Loucy (cell line): ENCODE measurements at regions not wholly inside any gene's neighbourhood (a gene's known extent, or its start where the extent isn't known, plus 50 kb on each side); places are given as distances from the start of the nearest gene placed in this dataset.

Experiments used
- H2AFZ ChIP-seq: fragments of 200-600 bp; sonication (generic); 2 replicates; pipeline ENCODE4 v1.6.0; 2016; ENCODE audit warnings: antibody characterized with exemption, mild to moderate bottlenecking, low read length, moderate library complexity
- H3F3A ChIP-seq: fragments of 200-600 bp; 2 replicates; pipeline ENCODE4 v1.6.0; 2016; ENCODE audit warnings: antibody characterized with exemption, low read depth, mild to moderate bottlenecking
- H3K27me3 ChIP-seq: fragments of 200-600 bp; sonication (generic); 2 replicates; pipeline ENCODE4 v1.6.1; 2014; ENCODE audit warnings: low read length, mild to moderate bottlenecking; ENCODE audit not compliant: insufficient read depth, poor library complexity, severe bottlenecking
- H3K36me3 ChIP-seq: fragments of 200-600 bp; sonication (generic); 2 replicates; pipeline ENCODE4 v1.6.1; 2016; ENCODE audit warnings: low read length; ENCODE audit not compliant: insufficient read depth
- H3K4me1 ChIP-seq: fragments of 200-600 bp; sonication (generic); 2 replicates; pipeline ENCODE4 v1.5.1; 2014; ENCODE audit warnings: low read length, mild to moderate bottlenecking; ENCODE audit not compliant: insufficient read depth, poor library complexity, severe bottlenecking
- H3K4me2 ChIP-seq: fragments of 200-600 bp; sonication (generic); 2 replicates; pipeline ENCODE4 v1.6.0; 2014; ENCODE audit warnings: antibody characterized with exemption, low read length, low read depth, mild to moderate bottlenecking; ENCODE audit not compliant: poor library complexity, severe bottlenecking
- H3K4me3 ChIP-seq: fragments of 200-600 bp; sonication (generic); 2 replicates; pipeline ENCODE4 v1.5.1; 2014; ENCODE audit warnings: low read length, mild to moderate bottlenecking, mixed read lengths; ENCODE audit not compliant: poor library complexity, severe bottlenecking
- H3K79me2 ChIP-seq: fragments of 200-600 bp; sonication (generic); 2 replicates; pipeline ENCODE4 v1.6.1; 2014; ENCODE audit warnings: low read length; ENCODE audit not compliant: insufficient read depth
- H3K9ac ChIP-seq: fragments of 200-600 bp; sonication (generic); 2 replicates; pipeline ENCODE4 v1.6.0; 2014; ENCODE audit warnings: mild to moderate bottlenecking, low read depth, low read length, moderate library complexity; ENCODE audit not compliant: poor library complexity, severe bottlenecking
- H3K9me2 ChIP-seq: fragments of 200-600 bp; sonication (generic); replicated peaks from 2 replicates; pipeline ENCODE4 v1.6.1; 2016; ENCODE audit warnings: low read depth, low read length, mixed read lengths
- H3K9me3 ChIP-seq: fragments of 200-600 bp; sonication (generic); 2 replicates; pipeline ENCODE4 v1.6.1; 2014; ENCODE audit warnings: mild to moderate bottlenecking, antibody characterized with exemption, low read length, low read depth; ENCODE audit not compliant: insufficient read depth
- H4K20me1 ChIP-seq: fragments of 200-600 bp; sonication (generic); 2 replicates; pipeline ENCODE4 v1.6.0; 2014; ENCODE audit warnings: antibody characterized with exemption, low read length, mild to moderate bottlenecking; ENCODE audit not compliant: insufficient read depth, poor library complexity, severe bottlenecking
- EZH2phosphoT487 ChIP-seq: fragments of 200-600 bp; IDR thresholded peaks from 2 replicates; pipeline ENCODE4 v1.6.1; 2018; ENCODE audit warnings: antibody characterized with exemption, mild to moderate bottlenecking, moderate library complexity, borderline replicate concordance
- TF ChIP-seq, protein P1 (sequence below): fragments of 200-600 bp; sonication (generic); conservative IDR thresholded peaks from 2 replicates; pipeline ENCODE4 v1.5.1; 2014; ENCODE audit warnings: mild to moderate bottlenecking, antibody characterized with exemption, low read length

DNA sequence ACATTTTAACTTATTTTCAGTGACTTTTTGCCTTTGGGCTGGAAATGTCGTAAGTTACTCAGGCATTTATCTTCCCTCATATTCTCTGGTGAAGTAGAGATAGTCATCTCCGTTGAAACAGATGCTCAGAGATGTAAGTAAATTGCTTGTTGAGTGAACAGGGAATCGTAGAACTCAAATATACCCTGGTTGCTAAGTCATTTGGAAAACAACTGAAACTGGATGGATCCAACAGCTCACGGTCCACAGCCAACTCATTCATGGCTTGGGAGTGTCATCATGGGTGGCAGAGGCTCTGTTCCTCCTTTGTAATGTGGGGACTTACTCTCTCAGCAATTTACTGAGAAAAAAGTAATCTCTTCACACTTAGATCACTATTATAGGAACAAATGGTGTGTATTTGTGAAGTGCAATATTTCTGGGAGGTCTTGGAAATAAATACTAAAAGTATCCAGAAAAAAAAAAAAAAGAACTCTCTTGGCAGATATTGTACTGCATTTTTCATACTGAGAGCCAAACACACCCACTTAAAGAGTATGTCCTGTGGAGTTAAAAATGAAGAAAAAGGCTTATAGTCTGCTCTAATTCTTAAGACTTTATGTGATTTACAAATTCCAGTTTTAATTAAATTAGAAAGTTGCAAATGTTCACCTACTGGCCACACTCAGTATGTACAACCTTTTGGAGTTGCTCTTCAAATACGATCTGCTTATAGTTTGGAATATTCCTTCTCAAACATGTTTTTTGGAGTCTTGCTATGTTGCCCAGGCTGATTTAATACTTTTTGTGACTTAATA, 107.4 kb downstream of the LEPR start:
- H3K9me2 ChIP-seq: no peaks in the 10 kb centered on the region
- H3K9me3 ChIP-seq: peaks cover under 1% of the 10 kb centered on the region; the same call in 1 of the 2 replicates
- no peak overlapping the region for H3K4me3 ChIP-seq
- no peaks in the 10 kb centered on the region for H3K4me1 ChIP-seq
- H3K9ac ChIP-seq: no peak overlapping the region
- no peaks in the 10 kb centered on the region for H3K36me3 ChIP-seq
- H3K27me3 ChIP-seq: no peaks in the 10 kb centered on the region
- no peak for TF ChIP-seq EZH2phosphoT487
- TF ChIP-seq, protein P1, sequence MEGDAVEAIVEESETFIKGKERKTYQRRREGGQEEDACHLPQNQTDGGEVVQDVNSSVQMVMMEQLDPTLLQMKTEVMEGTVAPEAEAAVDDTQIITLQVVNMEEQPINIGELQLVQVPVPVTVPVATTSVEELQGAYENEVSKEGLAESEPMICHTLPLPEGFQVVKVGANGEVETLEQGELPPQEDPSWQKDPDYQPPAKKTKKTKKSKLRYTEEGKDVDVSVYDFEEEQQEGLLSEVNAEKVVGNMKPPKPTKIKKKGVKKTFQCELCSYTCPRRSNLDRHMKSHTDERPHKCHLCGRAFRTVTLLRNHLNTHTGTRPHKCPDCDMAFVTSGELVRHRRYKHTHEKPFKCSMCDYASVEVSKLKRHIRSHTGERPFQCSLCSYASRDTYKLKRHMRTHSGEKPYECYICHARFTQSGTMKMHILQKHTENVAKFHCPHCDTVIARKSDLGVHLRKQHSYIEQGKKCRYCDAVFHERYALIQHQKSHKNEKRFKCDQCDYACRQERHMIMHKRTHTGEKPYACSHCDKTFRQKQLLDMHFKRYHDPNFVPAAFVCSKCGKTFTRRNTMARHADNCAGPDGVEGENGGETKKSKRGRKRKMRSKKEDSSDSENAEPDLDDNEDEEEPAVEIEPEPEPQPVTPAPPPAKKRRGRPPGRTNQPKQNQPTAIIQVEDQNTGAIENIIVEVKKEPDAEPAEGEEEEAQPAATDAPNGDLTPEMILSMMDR: no peak
- no peak overlapping the region for H2AFZ ChIP-seq
- H4K20me1 ChIP-seq: no peaks in the 10 kb centered on the region
- no peaks in the 10 kb centered on the region for H3K79me2 ChIP-seq
- no peak overlapping the region for H3K4me2 ChIP-seq
- no peaks in the 10 kb centered on the region for H3F3A ChIP-seq

DNA sequence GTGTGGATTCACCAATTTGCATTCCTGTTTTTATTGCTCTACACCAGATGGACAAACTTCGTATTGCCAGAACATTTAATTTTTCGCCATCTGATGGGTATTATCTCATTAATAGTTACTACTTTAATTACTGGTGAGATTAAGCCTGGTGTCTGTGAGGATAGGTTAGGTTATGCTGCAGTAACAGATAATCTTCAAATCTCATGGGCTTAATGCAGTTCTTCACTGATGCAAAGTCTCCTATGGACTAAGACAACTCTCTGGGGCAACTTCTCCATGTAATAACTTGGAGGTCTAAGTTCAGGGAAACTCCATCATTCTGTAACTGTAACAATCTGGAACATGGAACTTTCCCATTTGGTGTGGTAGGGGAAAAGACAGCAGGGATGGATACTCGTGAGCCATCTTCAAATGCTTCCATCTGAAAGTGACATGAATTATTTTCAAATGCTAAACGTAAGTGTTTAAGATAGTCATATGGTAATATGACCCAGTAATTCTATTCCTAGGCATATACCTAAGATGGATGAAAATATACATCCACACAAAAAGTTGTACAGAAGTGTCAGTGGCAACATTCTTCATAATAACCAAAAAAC, 111.6 kb downstream of the LEPR start:
- H3K4me2 ChIP-seq: no peak overlapping the region
- no peaks in the 10 kb centered on the region for H3K36me3 ChIP-seq
- H3K4me3 ChIP-seq: no peak overlapping the region
- H3F3A ChIP-seq: no peaks in the 10 kb centered on the region
- no peaks in the 10 kb centered on the region for H3K9me2 ChIP-seq
- H3K9me3 ChIP-seq: peaks cover 10% of the 10 kb centered on the region
- no peak overlapping the region for H3K9ac ChIP-seq
- no peaks in the 10 kb centered on the region for H4K20me1 ChIP-seq
- no peaks in the 10 kb centered on the region for H3K79me2 ChIP-seq
- peaks cover 2% of the 10 kb centered on the region for H3K4me1 ChIP-seq
- no peaks in the 10 kb centered on the region for H3K27me3 ChIP-seq
- TF ChIP-seq, protein P1: no peak
- no peak for TF ChIP-seq EZH2phosphoT487
- H2AFZ ChIP-seq: no peak overlapping the region

DNA sequence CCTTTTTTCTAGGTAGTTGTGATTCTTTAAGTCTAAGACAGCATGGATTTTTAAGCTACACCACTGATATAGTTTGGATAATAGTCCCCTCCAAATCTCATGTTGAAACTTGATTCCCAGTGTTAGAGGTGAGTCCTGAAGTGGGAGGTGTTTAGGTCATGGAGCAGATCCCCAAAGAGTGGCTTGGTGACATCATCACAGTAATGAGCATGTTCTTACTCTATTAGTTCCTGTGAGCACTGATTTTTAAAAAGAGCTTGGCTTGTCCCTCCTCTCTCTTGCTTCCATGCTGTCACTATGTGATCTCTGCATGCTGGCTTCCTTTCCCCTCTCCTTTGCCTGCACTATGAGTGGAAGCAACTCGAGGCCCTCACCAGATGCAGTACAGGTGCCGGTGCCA, 115.5 kb downstream of the LEPR start:
- TF ChIP-seq, protein P1: no peak
- TF ChIP-seq EZH2phosphoT487: no peak
- no peaks in the 10 kb centered on the region for H4K20me1 ChIP-seq
- no peaks in the 10 kb centered on the region for H3K79me2 ChIP-seq
- no peaks in the 10 kb centered on the region for H3K9me2 ChIP-seq
- H2AFZ ChIP-seq: no peak overlapping the region
- H3K9me3 ChIP-seq: peaks cover 10% of the 10 kb centered on the region
- H3K9ac ChIP-seq: no peak overlapping the region
- no peaks in the 10 kb centered on the region for H3F3A ChIP-seq
- no peaks in the 10 kb centered on the region for H3K27me3 ChIP-seq
- no peak overlapping the region for H3K4me2 ChIP-seq
- H3K36me3 ChIP-seq: no peaks in the 10 kb centered on the region
- peaks cover 27% of the 10 kb centered on the region for H3K4me1 ChIP-seq
- no peak overlapping the region for H3K4me3 ChIP-seq
